MCF 10A (cell line): ENCODE measurements at regions not wholly inside any gene's neighbourhood (a gene's known extent, or its start where the extent isn't known, plus 50 kb on each side); places are given as distances from the start of the nearest gene placed in this dataset.

Source experiments
- BruUV-seq: library from RNA; stranded (reverse); fragments of 400-500 nt; replicated peaks from 2 replicates; lab custom pipeline; 2021; lab: Mats Ljungman, UMichigan
- CTCF ChIA-PET: fragments of 300-600 bp; sonication (Branson Sonifier 250); formaldehyde crosslinking; extraction: SDS; loops from one replicate; lab custom pipeline; 2021; ENCODE audit warnings: antibody characterized with exemption, inconsistent platforms; lab: Yijun Ruan, JAX
- POLR2A ChIA-PET: fragments of 300-600, 350-650 bp; sonication (Branson Sonifier 250); formaldehyde crosslinking; extraction: SDS; loops from one replicate; lab custom pipeline; 2020; ENCODE audit warnings: antibody characterized with exemption, inconsistent platforms; lab: Yijun Ruan, JAX
- DNase-seq: peaks from one replicate; pipeline ENCODE4 v3.0.0-alpha.2; 2018; ENCODE audit not compliant: unreplicated experiment
- H3K27ac Mint-ChIP-seq: one replicate; pipeline ENCODE4 v1.8.0; 2022; ENCODE audit warnings: mild to moderate bottlenecking, low read depth, mixed read lengths; ENCODE audit not compliant: unreplicated experiment
- H3K27me3 Mint-ChIP-seq: one replicate; pipeline ENCODE4 v1.8.0; 2022; ENCODE audit warnings: mixed read lengths; ENCODE audit not compliant: insufficient read depth, unreplicated experiment
- H3K36me3 Mint-ChIP-seq: one replicate; pipeline ENCODE4 v1.8.0; 2022; ENCODE audit warnings: mild to moderate bottlenecking, moderate library complexity, mixed read lengths; ENCODE audit not compliant: insufficient read depth, unreplicated experiment
- H3K4me1 Mint-ChIP-seq: one replicate; pipeline ENCODE4 v1.8.0; 2022; ENCODE audit warnings: mixed read lengths; ENCODE audit not compliant: insufficient read depth, unreplicated experiment
- H3K4me3 Mint-ChIP-seq: one replicate; pipeline ENCODE4 v1.8.0; 2022; ENCODE audit warnings: mild to moderate bottlenecking, moderate library complexity, mixed read lengths; ENCODE audit not compliant: unreplicated experiment
- H3K9me3 Mint-ChIP-seq: one replicate; pipeline ENCODE4 v1.8.0; 2022; ENCODE audit warnings: mixed read lengths; ENCODE audit not compliant: unreplicated experiment
- CTCF ChIP-seq: fragments of 200-600 bp; IDR thresholded peaks from one replicate; pipeline ENCODE4 v1.8.0; 2022; ENCODE audit warnings: antibody characterized with exemption, mild to moderate bottlenecking; ENCODE audit not compliant: unreplicated experiment
- intact Hi-C: fragments of 100-400 bp; cut with micrococcal nuclease; formaldehyde crosslinking; loops from 2 replicates; pipeline ENCODE4 v1.14.1; 2022

- CTCF ChIA-PET, result no interaction called here
- no peak for TF ChIP-seq CTCF
- no peaks in the 10 kb centered on the region for H3K9me3 Mint-ChIP-seq
- POLR2A ChIA-PET, result no interaction called here
- DNase-seq, result no peak
- no TSS peak for BruUV-seq
- no peaks in the 10 kb centered on the region for H3K4me1 Mint-ChIP-seq
- H3K27ac Mint-ChIP-seq, result no peak overlapping the region
- intact Hi-C loops, result no loop called here
- no peak overlapping the region for H3K4me3 Mint-ChIP-seq
- H3K36me3 Mint-ChIP-seq, result no peaks in the 10 kb centered on the region
- peaks cover 96% of the 10 kb centered on the region for H3K27me3 Mint-ChIP-seq
These were observed 150.9 kb upstream of the FAM241A start for GRCh38 chr4:111994392-111994791.

DNA sequence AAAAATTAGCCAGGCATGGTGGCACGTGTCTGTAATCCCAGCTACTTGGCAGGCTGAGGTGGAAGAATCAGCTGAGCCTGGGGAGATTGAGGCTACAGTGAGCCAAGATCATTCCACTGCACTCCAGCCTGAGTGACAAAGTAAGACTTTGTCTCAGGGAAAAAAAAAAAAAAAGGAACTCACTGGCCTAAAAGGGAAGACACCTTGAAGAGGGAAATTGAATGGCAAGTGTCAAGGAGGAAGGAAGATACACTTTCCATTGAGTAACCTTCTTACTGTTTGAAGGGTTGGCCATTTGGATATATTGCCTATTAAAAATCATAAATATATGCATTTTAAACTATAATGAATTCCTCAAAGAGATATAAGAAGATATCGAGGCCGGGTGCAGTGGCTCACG lies 147.5 kb upstream of the FAM241A start:
- TF ChIP-seq CTCF, result no peak
- DNase-seq, result no peak
- Mint-ChIP-seq H3K36me3 (no peaks in the 10 kb centered on the region), H3K4me3 (no peak overlapping the region), H3K27me3 (peaks cover 79% of the 10 kb centered on the region), H3K4me1 (no peaks in the 10 kb centered on the region), H3K9me3 (no peaks in the 10 kb centered on the region), H3K27ac (no peak overlapping the region)
- no TSS peak for BruUV-seq
- ChIA-PET CTCF (interaction anchor here (0.6 kb wide), 1 partner anchor 24 kb away, joined by 3 read pairs; no protein-coding TSS in a partner anchor), POLR2A (no interaction called here)
- intact Hi-C loops, result no loop called here

DNA sequence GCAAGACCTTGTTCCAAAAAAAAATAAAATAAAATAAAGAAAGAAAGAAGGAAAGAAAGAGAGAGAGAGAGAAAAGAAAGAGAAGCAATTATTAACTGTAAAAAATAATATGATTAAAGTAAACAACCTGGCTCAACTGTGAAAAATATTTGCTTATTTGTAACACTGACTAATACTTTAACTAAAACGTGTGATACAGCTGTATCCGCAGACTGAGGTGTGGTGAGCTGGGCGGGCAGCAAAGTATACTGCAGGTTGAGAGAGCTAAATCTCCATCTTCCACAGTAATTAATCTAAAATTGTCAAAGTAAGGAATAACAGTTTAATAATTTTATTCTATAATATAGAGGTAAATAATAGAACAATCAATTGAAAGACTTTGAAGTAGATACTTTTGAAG lies 145.5 kb upstream of the FAM241A start:
- Mint-ChIP-seq H3K4me1 (no peaks in the 10 kb centered on the region), H3K9me3 (no peaks in the 10 kb centered on the region), H3K36me3 (no peaks in the 10 kb centered on the region), H3K27ac (no peak overlapping the region), H3K27me3 (peaks cover 68% of the 10 kb centered on the region), H3K4me3 (no peak overlapping the region)
- intact Hi-C loops, result no loop called here
- no peak for DNase-seq
- no peak for TF ChIP-seq CTCF
- POLR2A ChIA-PET, result interaction anchor here (0.5 to 0.7 kb wide), 2 partner anchors 16 to 1885 kb away, joined by 3 read pairs; no protein-coding TSS in a partner anchor
- BruUV-seq, result no TSS peak
- CTCF ChIA-PET, result interaction anchor here (0.7 kb wide), 1 partner anchor 64 kb away, joined by 3 read pairs; no protein-coding TSS in a partner anchor

GRCh38 chr4:112001041-112001440 lies 144.2 kb upstream of the FAM241A start:
- no peak overlapping the region for H3K27ac Mint-ChIP-seq
- no peaks in the 10 kb centered on the region for H3K4me1 Mint-ChIP-seq
- no peaks in the 10 kb centered on the region for H3K36me3 Mint-ChIP-seq
- intact Hi-C loops, result no loop called here
- H3K27me3 Mint-ChIP-seq, result peaks cover 56% of the 10 kb centered on the region
- DNase-seq, result no peak
- no peak for TF ChIP-seq CTCF
- ChIA-PET POLR2A (no interaction called here), CTCF (interaction anchor here (1.7 kb wide), 1 partner anchor 57 kb away, joined by 4 read pairs; no protein-coding TSS in a partner anchor)
- no peaks in the 10 kb centered on the region for H3K9me3 Mint-ChIP-seq
- no peak overlapping the region for H3K4me3 Mint-ChIP-seq
- BruUV-seq, result no TSS peak
